Parathyroid adenoma (tissue), 2 donors: ENCODE measurements at regions not wholly inside any gene's neighbourhood (a gene's known extent, or its start where the extent isn't known, plus 50 kb on each side); places are given as distances from the start of the nearest gene placed in this dataset.

ENCODE experiments used
- H2AFZ ChIP-seq: fragments of 300-600 bp; sonication (generic); one replicate; pipeline ENCODE4 v1.7.0; 2017; ENCODE audit warnings: antibody characterized with exemption, mild to moderate bottlenecking
- H3K27ac ChIP-seq: fragments of 300-600 bp; sonication (generic); one replicate; pipeline ENCODE4 v1.7.0; 2017
- H3K27me3 ChIP-seq: fragments of 300-600 bp; sonication (generic); one replicate; pipeline ENCODE4 v1.7.0; 2017; ENCODE audit warnings: low read length; ENCODE audit not compliant: control insufficient read depth, insufficient read depth
- H3K36me3 ChIP-seq: fragments of 300-600 bp; sonication (generic); one replicate; pipeline ENCODE4 v1.7.0; 2017; ENCODE audit warnings: low read length; ENCODE audit not compliant: control insufficient read depth, insufficient read depth
- H3K4me1 ChIP-seq: fragments of 300-600 bp; sonication (generic); one replicate; pipeline ENCODE4 v1.7.0; 2017; ENCODE audit warnings: control low read depth
- H3K4me2 ChIP-seq: fragments of 300-600 bp; sonication (generic); one replicate; pipeline ENCODE4 v1.7.0; 2017; ENCODE audit warnings: low read length
- H3K4me3 ChIP-seq: fragments of 300-600 bp; sonication (generic); one replicate; pipeline ENCODE4 v1.7.0; 2017; ENCODE audit warnings: low read depth, low read length
- H3K79me2 ChIP-seq: fragments of 300-600 bp; sonication (generic); one replicate; pipeline ENCODE4 v1.7.0; 2017; ENCODE audit warnings: control low read depth
- H3K9ac ChIP-seq: fragments of 300-600 bp; sonication (generic); one replicate; pipeline ENCODE4 v1.7.0; 2017; ENCODE audit warnings: mild to moderate bottlenecking
- H3K9me3 ChIP-seq: fragments of 300-600 bp; sonication (generic); one replicate; pipeline ENCODE4 v1.7.0; 2017; ENCODE audit warnings: low read length; ENCODE audit not compliant: control insufficient read depth
- CTCF ChIP-seq: fragments of 300-600 bp; sonication (generic); IDR thresholded peaks from one replicate; pipeline ENCODE4 v1.7.0; 2017; ENCODE audit warnings: antibody characterized with exemption, mild to moderate bottlenecking
- donor health status: primary hyperparathyroidism.

DNA sequence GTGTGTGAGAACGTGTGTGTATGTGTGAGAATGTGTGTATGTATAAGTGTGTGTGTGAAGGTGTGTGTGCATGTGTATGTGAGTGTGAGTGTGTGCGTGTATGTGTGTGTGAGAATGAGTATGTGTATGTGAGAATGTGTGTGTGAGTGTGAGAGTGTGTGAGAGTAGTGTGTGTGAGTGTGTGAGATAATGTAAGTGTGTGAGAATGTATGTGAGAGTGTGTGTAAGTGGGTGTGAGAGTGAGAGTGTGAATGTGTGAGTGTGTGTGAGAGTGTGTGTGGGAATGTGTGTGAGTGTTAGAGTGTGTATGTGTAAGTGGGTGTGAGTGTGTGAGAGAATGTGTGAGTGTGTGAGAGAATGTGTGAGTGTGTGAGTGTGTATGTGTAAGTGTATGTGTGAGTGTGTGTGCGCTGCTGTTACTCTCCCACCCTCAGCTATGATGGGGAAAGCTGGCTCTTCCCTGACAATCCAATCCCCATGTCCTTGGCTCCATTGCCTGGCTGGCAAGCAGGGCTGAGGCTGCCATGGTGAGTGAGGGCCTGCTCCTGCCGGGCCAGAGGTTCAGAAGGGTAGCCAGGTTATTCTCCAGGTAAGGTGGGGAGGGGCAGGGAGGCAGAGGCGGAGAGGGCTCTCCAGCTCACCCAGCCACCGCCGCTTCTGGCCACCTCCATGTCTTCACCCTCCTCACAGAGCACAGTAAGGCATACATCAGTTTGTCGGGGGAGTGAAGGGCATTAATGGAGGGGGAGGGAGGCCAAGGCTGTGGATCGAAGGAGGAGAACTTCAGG, 72.6 kb upstream of the PCBD1 start:
- no peak for TF ChIP-seq CTCF

DNA sequence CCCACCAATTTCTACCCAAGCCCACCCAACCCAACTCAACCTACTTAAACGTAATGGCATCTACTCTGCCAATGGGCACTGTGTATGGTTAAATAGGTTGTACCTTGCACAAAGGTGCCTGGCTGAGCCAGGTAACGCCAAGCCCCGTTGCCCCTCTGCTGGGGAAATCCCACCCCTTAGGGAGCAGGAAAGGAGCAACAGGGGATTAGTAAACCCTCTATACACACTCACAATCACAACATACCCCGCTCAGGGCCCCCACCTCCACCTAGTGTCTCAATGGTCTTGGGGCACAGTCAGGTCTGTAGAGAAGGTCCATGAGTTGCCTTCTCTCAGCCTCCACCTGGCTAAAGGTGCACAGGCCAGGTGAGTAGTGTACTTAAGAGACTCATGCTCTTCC, 74.3 kb upstream of the PCBD1 start:
- H3K4me3 ChIP-seq: no peak overlapping the region
- no peak for TF ChIP-seq CTCF

More for the DNA sequence above, 72.6 kb upstream of the PCBD1 start:
- Histone ChIP-seq H3K79me2 (no peaks in the 10 kb centered on the region), H3K27ac (no peak overlapping the region), H3K27me3 (no peaks in the 10 kb centered on the region), H3K9ac (no peak overlapping the region), H3K4me3 (no peak overlapping the region), H3K36me3 (no peaks in the 10 kb centered on the region), H3K9me3 (no peaks in the 10 kb centered on the region), H3K4me2 (no peak overlapping the region), H3K4me1 (no peaks in the 10 kb centered on the region), H2AFZ (no peak overlapping the region)

DNA sequence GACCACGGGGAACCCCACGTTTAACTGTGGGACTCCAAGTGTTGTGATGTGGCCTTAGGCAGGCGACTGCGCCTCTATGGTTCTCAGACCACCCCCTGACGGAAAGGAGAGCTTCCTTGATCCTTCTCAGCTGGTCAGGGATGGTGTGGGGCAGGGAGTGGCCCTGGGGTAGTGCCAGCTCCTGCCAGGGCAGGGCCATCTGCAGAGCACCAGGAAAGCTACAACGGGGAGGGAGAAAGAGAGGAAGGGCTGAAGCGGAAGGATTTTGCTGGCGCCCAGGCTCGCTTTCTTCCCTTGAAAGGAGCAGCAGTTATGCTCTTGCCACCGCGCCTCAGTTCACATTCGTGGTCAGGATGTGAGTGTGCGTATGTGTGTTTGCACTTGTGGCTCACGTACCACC, 74.9 kb upstream of the PCBD1 start:
- H3K9me3 ChIP-seq: no peaks in the 10 kb centered on the region
- no peak for TF ChIP-seq CTCF
- no peak overlapping the region for H3K9ac ChIP-seq
- H3K27me3 ChIP-seq: no peaks in the 10 kb centered on the region
- no peak overlapping the region for H3K4me3 ChIP-seq
- H3K4me1 ChIP-seq: no peaks in the 10 kb centered on the region
- H3K27ac ChIP-seq: no peak overlapping the region
- no peaks in the 10 kb centered on the region for H3K79me2 ChIP-seq
- no peaks in the 10 kb centered on the region for H3K36me3 ChIP-seq
- H3K4me2 ChIP-seq: no peak overlapping the region
- no peak overlapping the region for H2AFZ ChIP-seq

More for the DNA sequence above, 74.3 kb upstream of the PCBD1 start:
- Histone ChIP-seq H3K36me3 (no peaks in the 10 kb centered on the region), H3K27me3 (no peaks in the 10 kb centered on the region), H3K4me2 (no peak overlapping the region), H3K9ac (no peak overlapping the region), H3K4me1 (no peaks in the 10 kb centered on the region), H3K9me3 (no peaks in the 10 kb centered on the region), H2AFZ (no peak overlapping the region), H3K79me2 (no peaks in the 10 kb centered on the region), H3K27ac (no peak overlapping the region)

DNA sequence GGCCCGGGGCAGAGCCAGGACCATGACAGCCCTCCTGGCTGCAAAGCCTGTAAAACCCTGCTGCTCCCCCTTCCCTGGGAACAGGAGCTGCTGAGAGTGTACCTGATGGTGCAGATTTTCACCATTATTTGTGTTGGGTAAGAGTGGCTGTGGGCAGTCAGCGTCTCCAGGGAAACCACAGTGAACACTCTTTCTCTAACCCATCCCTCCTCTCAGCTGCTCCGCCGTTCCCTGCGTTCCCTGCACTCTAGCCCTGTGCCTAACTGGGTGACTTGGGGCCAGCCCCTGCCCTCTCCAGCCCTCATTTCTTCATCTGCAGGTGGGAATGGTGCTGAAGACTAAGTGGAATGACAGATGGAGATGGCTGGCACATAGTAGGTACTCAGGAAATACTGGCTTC, 75.9 kb upstream of the PCBD1 start:
- no peak for TF ChIP-seq CTCF
- H3K36me3 ChIP-seq: no peaks in the 10 kb centered on the region
- no peak overlapping the region for H3K4me3 ChIP-seq
- H3K27me3 ChIP-seq: no peaks in the 10 kb centered on the region
- no peaks in the 10 kb centered on the region for H3K9me3 ChIP-seq
- H3K27ac ChIP-seq: no peak overlapping the region
- H3K9ac ChIP-seq: no peak overlapping the region
- no peaks in the 10 kb centered on the region for H3K4me1 ChIP-seq
- H3K4me2 ChIP-seq: no peak overlapping the region
- no peaks in the 10 kb centered on the region for H3K79me2 ChIP-seq
- H2AFZ ChIP-seq: no peak overlapping the region

DNA sequence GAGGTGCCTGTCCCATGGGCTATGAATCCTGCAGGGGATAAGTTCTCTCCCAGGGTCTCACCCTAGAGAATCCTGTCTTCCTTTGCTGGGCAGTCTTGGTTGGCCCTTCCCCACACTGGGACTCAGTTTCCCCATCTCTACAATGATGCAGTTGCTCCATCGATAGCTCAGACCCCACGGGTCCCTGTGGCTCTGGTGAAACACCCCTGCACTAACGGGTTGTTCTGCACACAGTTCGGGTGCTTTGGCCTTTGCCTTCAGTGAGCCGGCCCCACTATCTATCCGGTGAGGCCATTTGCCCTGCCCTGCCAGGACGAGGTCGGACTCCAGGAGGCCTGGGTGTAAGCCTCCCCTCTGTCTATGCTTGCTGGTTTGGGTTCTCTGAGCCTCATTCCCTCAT, 76.5 kb upstream of the PCBD1 start:
- Histone ChIP-seq H3K9me3 (no peaks in the 10 kb centered on the region), H2AFZ (no peak overlapping the region), H3K4me2 (no peak overlapping the region), H3K79me2 (no peaks in the 10 kb centered on the region), H3K4me3 (no peak overlapping the region), H3K4me1 (no peaks in the 10 kb centered on the region), H3K9ac (no peak overlapping the region), H3K27ac (no peak overlapping the region), H3K36me3 (no peaks in the 10 kb centered on the region), H3K27me3 (no peaks in the 10 kb centered on the region)
- no peak for TF ChIP-seq CTCF
